Left renal cortex interstitium (tissue), 4 donors: ENCODE measurements at regions not wholly inside any gene's neighbourhood (a gene's known extent, or its start where the extent isn't known, plus 50 kb on each side); places are given as distances from the start of the nearest gene placed in this dataset.
"Not testable (repeated sequence)": the region's sequence is repeated elsewhere in the genome, so short reads cannot be mapped to it uniquely, and the experiment has no call there.

Experiments
- DNase-seq, 4 donors: peaks; one replicate each; pipeline ENCODE4 v3.0.0-alpha.2; 2013; ENCODE audit warnings: low read depth in 4 of 4, low spot score in 2 of 4, missing footprints in 1 of 4

DNA sequence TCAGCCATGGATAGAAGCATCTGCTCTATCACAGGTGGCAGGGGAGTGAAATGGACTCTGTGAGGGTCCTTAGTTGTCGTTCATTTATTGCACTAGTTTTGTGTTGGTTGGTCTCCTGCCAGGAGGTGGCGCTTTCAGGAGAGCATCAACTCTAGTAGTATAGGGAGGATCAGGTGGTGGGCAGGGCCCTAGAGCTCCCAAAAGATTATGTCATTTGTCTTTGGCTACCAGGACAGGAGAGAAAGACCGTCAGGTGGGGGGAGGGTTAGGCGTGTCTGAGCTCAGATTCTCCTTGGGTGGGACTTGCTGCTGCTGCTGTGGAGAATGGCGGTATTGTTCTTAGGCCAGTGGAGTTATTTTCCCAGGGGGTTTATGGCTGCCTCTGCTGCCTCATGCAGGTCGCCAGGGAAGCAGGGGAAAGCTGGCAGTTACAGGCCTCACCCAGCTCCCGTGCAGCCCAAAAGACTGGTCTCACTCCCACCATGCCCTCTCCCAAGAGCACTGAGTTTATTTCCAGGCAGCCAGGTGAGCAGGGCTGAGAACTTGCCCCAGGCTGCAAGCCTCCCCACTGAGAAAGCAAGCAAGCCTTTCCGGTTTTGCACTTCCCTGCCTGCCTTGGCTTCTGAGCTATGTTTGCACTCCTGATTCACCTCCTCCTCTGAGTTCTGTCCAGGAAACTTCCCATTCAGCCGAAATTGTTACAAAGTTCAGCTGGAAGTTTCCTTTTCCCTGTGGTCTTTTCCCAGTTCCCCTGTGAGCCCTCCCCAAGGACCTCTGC, 317.3 kb downstream of the TAF11L14 start:
- DNase-seq: no peak

DNA sequence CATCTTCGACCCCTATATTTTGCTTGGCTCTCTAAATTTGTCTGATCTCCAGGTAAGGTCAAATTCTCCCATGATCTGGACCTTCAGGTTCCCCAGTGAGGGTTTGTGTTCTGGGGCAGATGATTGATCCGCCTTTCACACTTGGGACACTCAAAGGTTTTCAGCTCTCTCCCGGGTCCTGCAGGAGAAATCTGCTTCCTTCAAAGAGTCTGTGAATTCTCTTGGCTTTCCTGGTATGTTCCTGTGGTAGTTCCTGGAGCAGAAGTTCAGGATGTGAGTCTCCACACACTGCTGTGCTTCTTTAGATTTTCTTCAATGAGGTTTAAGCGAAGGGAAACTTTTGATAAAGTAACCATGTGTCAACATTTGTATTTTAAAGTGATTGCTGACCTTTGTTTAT, 318.0 kb downstream of the TAF11L14 start:
- no peak for DNase-seq

DNA sequence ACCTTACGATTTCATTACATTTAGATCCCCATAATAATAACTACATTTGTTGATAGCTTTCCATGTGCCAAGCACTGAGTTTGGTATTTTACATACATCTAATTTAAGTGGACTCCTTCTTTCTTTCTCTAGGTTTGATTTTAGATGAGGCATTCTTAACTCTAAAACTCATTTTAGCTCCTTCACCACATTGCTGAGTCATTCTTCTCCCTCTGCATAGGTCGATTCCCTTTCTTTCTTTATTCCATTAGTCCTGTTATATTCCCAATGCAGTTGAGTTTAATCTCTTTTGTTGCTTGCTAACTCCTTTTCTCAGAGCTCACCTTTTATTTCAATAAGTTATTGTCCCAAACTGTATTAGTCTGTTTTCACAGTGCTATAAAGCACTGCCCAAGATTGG, 329.8 kb downstream of the TAF11L14 start:
- DNase-seq: no peak

DNA sequence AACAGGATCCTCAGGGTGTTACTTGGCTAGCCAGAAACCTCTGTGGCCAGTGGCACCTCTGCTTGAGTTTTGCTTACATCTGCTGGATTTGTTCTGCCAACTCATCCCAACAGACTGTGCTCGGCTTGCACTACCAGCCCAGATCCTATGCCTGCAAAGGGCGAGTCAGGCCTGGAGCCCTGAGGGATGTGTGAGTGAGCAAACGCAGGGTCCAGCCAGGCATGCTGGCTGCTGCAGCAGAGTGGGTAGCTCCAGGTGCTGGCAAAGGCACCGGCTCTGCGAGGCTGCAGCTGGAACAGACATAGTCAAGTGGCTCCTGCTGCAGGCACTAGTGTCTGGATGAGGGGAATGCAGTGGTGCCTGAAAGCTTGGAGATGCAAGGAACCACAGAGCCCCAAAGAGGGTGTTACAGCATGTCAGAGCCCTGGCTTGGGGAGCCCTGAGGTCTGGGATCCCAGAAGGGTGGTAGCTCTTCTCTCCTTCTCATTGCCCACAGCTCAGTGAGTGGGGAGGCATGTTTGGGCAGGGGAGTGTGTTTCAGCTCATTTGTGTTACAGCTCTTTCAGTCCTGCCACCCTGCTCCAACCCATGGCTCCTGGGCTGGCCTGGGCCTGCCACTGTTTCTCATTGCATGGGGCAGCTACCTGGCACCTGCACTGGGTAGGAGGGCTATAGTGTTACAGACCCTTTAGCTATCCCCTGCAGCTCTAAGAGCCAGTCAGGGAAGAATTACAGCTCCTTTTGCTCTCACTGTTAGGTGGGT, 332.6 kb downstream of the TAF11L14 start:
- DNase-seq: no peak

DNA sequence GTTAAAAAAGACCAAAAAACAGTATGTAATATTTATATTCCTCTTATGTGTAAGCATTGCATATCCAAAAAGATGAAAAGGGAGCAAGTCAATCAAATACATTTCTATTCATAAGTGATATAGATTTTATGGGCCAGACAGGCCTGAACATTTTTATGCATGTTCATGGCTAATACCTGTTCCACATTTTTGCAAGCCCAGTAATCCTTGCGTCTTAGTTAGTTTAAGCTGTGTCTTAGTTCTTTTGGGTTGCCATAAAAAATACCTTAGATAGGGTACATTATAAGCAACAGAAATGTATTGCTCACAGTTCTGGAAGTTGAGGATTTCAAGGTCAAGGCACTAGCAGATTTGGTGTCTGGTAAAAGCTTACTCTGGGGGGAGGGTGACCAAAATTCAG, 342.1 kb downstream of the TAF11L14 start:
- no peak for DNase-seq

DNA sequence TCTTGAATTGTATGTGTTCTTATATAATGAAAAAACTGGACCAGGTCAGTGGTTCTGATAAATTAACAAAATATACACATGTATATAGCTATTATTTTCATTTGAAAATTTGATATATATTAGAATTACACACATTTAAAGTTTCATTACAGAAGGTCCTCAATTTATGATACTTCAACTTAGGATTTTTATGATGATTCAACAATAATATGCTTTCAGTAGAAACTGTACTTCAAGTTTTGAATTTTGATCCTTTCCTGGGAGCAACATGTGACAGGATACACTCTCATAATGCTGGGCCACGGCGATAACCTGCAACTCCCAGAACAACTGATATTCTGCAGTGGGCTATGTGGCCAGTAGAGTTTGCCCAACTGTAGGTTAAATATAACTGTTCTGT, 344.7 kb downstream of the TAF11L14 start:
- DNase-seq: no peak

DNA sequence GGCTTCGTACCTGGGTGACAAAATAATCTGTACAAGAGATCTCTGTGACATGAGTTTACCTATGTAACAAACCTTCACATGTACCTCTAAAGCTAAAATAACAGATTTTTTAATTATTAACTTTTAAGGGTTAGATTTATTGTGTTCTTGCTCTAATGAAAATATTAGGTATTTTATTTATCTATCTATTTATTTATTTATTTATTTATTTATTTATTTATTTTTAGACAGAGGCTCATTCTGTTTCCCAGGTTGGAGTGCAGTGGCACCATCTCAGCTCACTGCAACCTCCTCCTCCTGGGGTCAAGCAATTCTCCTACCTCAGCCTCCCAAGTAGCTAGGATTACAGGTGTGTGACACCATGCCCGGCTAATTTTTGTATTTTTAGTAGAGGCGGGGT, 348.4 kb downstream of the TAF11L14 start:
- not testable (repeated sequence) for DNase-seq

DNA sequence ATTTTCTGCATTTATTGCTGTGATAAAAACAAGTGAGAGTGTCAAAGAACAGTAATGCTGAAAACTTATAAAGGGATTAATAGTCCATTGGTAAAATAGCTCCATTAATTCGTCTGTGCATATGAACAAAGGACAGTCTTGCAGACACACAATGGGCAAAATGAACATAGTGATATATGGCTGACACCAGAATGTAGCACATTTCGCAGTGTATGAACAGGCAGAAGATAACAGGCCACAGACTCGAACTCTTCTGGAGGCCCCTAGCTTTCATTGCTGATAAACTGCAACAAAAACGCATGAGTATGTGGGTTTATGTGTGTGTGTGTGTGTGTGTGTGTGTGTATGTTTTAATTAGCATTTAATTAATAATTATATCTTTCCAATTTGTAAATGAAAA, 354.8 kb downstream of the TAF11L14 start:
- DNase-seq: no peak

DNA sequence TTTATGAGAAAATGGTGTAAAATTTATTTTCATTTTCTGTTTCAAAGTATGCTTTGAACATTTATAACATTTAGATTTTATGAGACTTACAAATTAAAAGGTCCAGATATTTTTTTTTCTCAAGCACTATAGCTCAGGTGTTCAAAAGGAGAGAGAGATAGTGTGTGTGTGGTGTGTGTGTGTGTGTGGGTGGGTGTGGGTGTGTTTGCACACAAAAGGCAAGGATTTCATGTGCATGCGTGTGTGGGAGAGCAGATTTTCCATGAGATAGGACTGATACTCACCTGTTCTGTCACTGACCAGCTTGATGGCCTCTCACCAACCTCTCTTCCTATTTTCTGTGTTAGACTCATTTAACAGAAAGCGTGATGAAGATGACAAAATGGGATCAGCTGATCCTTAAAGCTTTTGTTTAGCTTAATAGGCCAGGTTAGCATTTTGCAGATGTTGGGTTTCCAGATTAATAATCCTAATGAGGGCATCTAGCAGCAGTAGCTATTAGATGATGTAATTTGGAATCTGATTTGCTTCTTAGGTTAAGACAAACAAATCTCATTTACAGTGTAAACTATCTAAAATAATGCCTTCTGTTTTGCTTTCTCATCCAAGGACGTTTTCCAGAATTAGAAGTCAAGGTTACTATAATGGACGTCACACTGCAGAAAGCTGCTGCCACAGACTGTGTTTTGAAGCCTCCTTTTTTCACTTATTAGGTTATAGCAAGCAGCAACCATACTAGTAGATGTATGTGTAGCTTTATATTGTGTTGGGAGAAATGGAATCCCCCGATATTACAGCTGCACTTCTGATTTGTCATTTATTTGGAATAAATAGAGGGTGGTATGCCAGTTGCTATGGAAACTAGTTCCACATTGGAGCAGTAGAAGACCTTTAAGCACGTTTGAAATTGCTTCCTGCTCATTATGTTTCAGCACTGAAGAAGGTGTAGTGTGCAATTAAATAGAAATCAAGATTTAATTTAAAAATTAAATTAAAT, 355.6 kb downstream of the TAF11L14 start:
- DNase-seq: no peak

DNA sequence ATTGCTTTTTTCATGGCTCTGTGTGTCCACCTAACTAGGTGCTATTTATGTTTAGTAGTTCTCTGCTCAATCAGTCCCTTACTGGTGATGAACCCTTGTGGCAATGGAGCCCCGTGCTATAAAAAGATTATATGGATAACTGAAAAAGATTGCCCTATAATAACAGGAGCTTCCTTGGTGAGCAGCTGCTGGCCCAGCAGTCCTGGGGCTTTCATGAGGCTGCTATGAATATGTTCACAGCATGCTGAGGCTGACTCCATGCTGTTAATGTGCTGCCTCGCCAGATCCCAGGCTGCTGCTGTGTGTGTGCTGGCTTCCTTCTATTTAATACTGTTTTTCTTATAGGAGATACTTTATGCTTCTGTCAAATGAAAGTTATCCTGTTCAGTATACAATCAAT, 357.5 kb downstream of the TAF11L14 start:
- DNase-seq: no peak

DNA sequence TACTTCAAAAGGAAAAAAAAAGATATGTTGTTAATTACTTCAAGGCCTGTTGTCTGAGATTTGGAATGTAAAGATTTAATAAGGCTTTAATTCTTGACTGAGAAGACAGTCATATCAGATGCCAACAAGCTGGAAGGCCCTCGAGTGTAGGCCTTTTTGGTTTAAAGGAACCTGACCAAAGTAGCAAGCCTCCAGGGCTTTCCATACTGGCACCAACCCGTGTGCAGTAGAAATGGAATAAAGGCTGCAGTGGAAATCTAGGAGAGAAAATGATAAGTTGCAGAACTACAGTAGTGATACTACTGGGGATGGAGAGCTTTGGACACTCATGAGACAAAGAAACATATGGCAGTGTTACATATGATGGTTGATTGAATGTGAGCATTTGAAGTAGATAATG, 358.0 kb downstream of the TAF11L14 start:
- DNase-seq: no peak

DNA sequence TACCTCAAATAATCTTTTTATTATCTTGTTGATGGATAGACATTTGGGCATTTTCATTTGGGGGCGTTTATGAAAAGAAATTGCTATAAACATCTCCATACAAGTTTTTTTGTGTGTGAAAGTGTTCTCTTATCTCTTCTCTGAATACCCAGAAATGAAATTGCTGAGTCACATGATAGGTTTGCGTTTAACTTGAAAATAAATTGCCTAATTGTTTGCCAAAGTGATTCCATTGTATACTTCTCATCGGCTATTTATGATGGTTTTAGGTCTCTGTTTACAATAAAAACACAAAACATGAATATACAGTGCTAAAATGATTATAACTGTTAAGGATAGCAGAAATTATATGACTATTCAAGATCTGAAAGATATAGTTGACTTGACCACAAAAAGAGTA, 361.7 kb downstream of the TAF11L14 start:
- DNase-seq: no peak

DNA sequence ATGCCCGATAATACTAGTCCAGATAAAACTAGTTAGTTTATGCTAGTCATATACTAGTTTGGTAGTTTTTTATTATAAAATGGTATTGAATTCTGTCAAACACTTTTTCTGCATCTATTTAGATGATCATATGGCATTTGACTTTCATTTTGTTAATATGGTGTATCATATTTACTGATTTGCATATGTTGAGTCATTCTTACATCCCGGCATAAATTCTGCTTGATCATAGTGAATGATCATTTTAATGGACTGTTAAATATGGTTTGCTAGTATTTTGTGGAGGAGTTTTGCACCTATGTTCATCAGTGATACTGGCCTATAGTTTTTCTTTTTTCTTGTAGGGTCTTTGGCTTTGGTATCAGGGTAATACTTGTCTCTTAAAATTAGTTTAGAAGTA, 365.6 kb downstream of the TAF11L14 start:
- no peak for DNase-seq

DNA sequence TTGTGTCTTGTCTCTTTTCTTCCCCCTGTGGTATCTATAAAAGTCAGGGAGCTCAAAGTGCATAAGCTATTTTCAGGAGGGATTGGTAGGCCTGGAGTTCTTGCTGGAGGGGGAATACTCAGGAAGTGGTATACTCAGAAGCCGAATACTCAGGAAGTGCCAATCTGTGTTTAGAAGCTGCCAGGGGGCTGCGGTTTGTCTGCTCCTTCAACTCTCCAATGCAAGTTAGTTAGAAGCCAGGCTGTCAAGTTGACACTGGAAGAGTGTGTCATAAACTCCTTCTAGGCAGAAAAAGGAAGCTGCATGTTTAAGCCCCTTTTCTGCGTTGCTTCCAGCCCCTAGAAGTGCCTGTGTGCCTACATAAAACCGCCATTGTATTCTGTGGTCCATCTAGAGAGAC, 366.5 kb downstream of the TAF11L14 start:
- no peak for DNase-seq

DNA sequence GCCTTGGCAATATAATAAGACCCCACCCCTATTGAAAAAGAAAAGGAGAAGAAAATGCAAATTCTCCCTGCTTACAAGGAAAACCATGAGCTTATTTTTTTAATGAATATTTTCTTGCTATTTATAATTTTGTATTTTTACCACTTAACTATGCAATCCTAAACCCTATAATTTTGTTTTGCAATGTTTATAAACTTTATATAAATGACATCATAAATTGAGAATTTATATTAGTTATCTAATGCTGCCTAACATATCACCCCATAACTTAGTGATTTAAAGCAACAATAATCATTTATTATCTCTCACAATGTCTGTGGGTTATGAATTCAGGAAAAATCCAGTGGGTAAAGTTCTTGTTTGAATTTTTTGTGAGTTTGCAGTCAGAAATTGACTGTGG, 369.1 kb downstream of the TAF11L14 start:
- no peak for DNase-seq

DNA sequence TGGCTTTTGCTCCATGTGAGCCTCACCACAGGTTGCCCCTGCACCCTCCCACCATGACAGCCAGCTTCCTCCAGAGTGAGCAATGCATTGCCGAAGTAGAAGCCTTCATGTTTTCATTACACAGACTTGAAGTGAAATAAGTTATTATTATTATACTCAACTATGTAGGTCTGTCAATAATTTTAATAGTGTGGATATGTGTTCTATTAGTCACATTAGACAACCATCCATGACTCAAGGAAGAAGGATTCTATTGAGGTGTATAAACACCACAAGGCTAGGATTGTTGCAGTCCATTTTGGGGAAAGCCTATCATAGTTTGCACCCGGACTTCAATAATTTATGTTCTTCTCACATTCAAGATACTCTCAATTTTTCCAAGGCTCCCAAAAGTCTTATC, 369.5 kb downstream of the TAF11L14 start:
- DNase-seq: no peak

DNA sequence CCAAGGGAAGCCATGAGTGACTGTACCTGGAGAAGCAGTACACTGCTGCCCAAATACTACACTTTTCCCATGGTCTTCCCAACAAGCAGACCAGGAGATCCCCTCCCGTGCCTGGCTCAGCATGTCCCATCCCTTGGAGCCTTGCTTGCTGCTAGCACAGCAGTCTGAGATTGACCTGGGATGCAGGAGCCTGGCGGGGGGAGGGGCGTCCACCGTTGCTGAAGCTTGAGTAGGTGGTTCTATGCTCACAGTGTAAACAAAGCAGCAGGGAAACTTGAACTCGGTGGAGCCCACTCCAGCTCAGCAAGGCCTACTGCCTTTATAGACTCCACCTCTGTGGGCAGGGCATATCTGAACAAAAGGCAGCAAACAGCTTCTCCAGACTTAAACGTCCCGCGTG, 372.0 kb downstream of the TAF11L14 start:
- not testable (repeated sequence) for DNase-seq

DNA sequence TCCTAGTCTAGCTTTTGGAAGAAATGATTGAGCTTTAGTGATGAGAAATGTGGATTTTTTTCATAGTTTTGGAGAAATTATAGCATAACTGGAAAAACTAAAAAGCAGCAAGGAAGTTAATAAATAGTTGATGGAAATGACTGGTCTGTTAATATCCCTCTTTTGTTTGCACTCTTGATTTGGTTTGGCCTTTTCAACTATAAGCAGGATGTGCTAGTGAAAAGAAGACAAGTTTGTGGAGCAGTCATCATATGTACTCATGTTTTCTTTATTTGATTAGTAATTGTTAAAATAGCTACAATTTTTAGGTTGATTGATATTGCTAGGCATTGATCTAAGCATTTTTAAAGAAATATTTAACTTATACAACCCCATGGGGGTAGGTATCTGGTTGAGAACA, 374.7 kb downstream of the TAF11L14 start:
- DNase-seq: no peak

DNA sequence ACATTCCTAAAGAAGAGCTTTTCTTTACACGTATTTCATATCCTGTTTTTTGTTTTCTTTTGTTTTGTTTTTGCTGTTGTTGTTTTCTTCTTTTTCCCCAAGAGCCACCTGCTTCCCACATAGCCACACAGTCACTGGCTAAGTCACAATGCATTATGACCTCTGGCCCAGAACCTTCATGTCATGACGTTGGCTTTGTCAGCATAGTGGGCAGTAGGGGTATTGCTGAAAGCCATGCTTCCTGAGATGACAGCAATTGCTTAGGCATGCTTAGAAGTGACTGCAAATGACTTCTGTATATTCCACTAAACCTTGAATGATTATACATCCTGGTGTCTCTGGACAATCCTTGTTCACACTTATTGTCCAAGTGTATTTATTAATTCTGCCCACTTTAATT, 375.8 kb downstream of the TAF11L14 start:
- no peak for DNase-seq

DNA sequence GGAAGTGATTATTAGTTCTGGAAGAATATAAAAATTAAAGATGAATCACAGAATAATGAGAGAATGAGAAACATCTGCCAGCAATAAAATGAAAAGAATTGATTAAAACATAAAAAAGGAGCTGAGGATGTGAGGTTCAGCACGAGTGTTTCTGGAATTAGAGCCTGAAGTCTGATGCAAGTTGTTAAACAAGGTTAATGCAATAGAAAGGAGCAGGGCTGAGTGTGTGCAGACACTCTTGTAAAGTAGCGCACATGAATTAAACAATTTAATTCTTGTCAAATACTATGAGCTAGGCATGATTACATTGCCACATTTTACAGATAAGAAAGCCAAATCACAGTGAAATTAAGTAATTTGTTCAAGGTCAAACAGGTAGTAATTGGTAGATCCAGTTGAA, 384.2 kb downstream of the TAF11L14 start:
- no peak for DNase-seq

DNA sequence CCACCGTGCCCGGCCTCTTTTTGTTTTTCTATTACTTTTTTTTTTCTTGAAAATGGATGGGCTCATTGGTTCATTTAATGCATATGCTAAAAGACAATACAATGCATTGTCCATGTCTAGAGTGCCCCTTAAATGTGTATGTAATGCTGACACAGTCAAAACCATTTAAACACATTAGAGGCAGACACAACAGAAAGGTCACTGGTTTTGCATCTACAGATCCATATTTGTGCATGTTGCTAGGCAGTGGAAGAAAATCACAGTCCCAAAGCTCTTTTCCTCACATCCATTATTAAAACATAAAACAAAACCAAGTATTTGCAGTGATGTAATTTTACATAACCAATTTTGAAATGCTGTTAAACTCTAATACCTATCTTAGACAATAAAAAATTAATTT, 389.0 kb downstream of the TAF11L14 start:
- DNase-seq: no peak
